Prostate gland (tissue), 2 donors: ENCODE measurements at regions not wholly inside any gene's neighbourhood (a gene's known extent, or its start where the extent isn't known, plus 50 kb on each side); places are given as distances from the start of the nearest gene placed in this dataset.

ENCODE experiments used
- DNase-seq: peaks from one replicate; pipeline ENCODE4 v3.0.0-alpha.2; 2019; ENCODE audit warnings: low spot score
- H3K27ac ChIP-seq, 2 donors: fragments of 200-600 bp; sonication (generic); 2 replicates each; pipeline ENCODE4 v1.5.1; 2017 to 2019
- H3K27me3 ChIP-seq: fragments of 200-600 bp; sonication (generic); replicated peaks from 2 replicates; pipeline ENCODE4 v1.5.1; 2019; ENCODE audit not compliant: insufficient read depth
- H3K36me3 ChIP-seq, 2 donors: fragments of 200-600 bp; sonication (generic); 1 replicate in 1 of 2; 2 replicates in 1 of 2; pipeline versions ENCODE4 v1.5.1 to v1.8.1; 2017 to 2019
- H3K4me1 ChIP-seq: fragments of 200-600 bp; sonication (generic); replicated peaks from 2 replicates; pipeline ENCODE4 v1.5.1; 2019
- H3K4me3 ChIP-seq, 2 donors: fragments of 200-600 bp; sonication (generic); 2 replicates each; pipeline ENCODE4 v1.5.1; 2017 to 2019
- H3K9me3 ChIP-seq: fragments of 200-600 bp; sonication (generic); 2 replicates; pipeline ENCODE4 v1.5.1; 2017
- POLR2A ChIP-seq: fragments of 450-650 bp; IDR thresholded peaks from one replicate; pipeline ENCODE4 v1.6.1; 2016; ENCODE audit warnings: antibody characterized with exemption, mild to moderate bottlenecking
- POLR2AphosphoS5 ChIP-seq: sonication (generic); formaldehyde crosslinking; IDR thresholded peaks from one replicate; pipeline ENCODE4 v1.6.1; 2017; ENCODE audit warnings: antibody characterized with exemption
- WGBS: methylation state at CpG from one replicate; pipeline ENCODE4 v1.1.5; 2018; 5-methylcytosine and 5-hydroxymethylcytosine counted together
- intact Hi-C: fragments of 100-400 bp; cut with DNase I; formaldehyde crosslinking; loops from one replicate; pipeline ENCODE4 v1.14.2; 2022
- TF ChIP-seq, protein P1 (sequence below), 4 experiments: fragments of 200-600 bp in 2 of 4; fragments of 450-650 bp in 2 of 4; sonication (generic) in 2 of 4; IDR thresholded peaks; 1 replicate in 3 of 4; 2 replicates in 1 of 4; pipeline ENCODE4 v1.5.1; 2016 to 2019; ENCODE audit warnings: antibody characterized with exemption in 4 of 4, mild to moderate bottlenecking in 2 of 4, moderate library complexity in 2 of 4

GRCh38 chr11:44467931-44468330 lies 97.5 kb upstream of the CD82 start:
- TF ChIP-seq, protein P1, sequence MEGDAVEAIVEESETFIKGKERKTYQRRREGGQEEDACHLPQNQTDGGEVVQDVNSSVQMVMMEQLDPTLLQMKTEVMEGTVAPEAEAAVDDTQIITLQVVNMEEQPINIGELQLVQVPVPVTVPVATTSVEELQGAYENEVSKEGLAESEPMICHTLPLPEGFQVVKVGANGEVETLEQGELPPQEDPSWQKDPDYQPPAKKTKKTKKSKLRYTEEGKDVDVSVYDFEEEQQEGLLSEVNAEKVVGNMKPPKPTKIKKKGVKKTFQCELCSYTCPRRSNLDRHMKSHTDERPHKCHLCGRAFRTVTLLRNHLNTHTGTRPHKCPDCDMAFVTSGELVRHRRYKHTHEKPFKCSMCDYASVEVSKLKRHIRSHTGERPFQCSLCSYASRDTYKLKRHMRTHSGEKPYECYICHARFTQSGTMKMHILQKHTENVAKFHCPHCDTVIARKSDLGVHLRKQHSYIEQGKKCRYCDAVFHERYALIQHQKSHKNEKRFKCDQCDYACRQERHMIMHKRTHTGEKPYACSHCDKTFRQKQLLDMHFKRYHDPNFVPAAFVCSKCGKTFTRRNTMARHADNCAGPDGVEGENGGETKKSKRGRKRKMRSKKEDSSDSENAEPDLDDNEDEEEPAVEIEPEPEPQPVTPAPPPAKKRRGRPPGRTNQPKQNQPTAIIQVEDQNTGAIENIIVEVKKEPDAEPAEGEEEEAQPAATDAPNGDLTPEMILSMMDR (IDR thresholded peaks at IDR 0.05), result no peak
- TF ChIP-seq POLR2AphosphoS5 (no peak), POLR2A (no peak)
- no peak for DNase-seq
- H3K9me3 ChIP-seq, result no peaks in the 10 kb centered on the region
- no peaks in the 10 kb centered on the region for H3K4me1 ChIP-seq
- WGBS, result 66% methylated on average over 5 of the region's 5 CpGs
- no peak overlapping the region for H3K4me3 ChIP-seq
- intact Hi-C loops, result no loop called here
- no peak overlapping the region for H3K27ac ChIP-seq
- H3K36me3 ChIP-seq, result no peaks in the 10 kb centered on the region
- no peaks in the 10 kb centered on the region for H3K27me3 ChIP-seq

DNA sequence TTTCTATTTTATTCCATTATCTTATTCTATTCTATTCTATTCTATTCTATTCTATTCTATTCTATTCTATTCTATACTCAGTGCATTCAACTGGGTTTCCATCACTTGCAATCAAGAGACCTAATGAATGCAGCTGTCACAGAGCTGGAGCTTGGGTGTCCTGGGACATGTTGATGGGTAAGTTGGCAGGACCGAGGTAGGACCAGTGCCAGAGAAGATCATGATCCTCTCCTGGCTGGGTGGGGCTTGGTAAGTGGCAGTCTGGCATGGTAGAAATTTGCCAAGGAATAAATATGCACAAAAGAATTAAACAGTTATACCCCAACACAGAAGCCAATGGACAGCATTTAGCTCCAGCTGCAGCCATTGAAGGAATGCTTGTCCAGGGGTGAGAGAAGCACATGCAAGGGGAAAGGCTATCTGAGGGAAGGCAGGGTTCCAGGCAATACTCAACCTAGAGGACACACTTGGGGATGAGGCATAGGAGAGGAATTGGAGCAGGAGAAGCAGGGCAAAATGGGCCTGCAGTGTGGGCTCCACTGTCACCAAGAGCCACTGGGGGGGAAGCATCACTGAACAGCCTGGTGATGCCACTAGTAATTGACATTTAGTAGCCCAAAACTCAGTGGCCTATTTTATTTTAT lies 97.0 kb upstream of the CD82 start:
- intact Hi-C loops, result no loop called here
- 88% methylated on average over 1 of the region's 1 CpG for WGBS
- TF ChIP-seq POLR2A (no peak), POLR2AphosphoS5 (no peak)
- TF ChIP-seq, protein P1 (IDR thresholded peaks at IDR 0.05), result no peak
- no peak overlapping the region for H3K27ac ChIP-seq
- no peaks in the 10 kb centered on the region for H3K36me3 ChIP-seq
- no peaks in the 10 kb centered on the region for H3K9me3 ChIP-seq
- H3K27me3 ChIP-seq, result no peaks in the 10 kb centered on the region
- H3K4me3 ChIP-seq, result no peak overlapping the region
- no peak for DNase-seq
- H3K4me1 ChIP-seq, result no peaks in the 10 kb centered on the region

GRCh38 chr11:44469412-44469811 lies 96.1 kb upstream of the CD82 start:
- H3K36me3 ChIP-seq, result no peaks in the 10 kb centered on the region
- TF ChIP-seq POLR2A, result no peak
- TF ChIP-seq, protein P1 (IDR thresholded peaks at IDR 0.05), result no peak
- no peaks in the 10 kb centered on the region for H3K27me3 ChIP-seq
- DNase-seq, result no peak
- WGBS, result 57% methylated on average over 6 of the region's 6 CpGs
- H3K4me1 ChIP-seq, result no peaks in the 10 kb centered on the region
- intact Hi-C loops, result no loop called here
- no peak overlapping the region for H3K4me3 ChIP-seq
- no peaks in the 10 kb centered on the region for H3K9me3 ChIP-seq
- H3K27ac ChIP-seq, result no peak overlapping the region

DNA sequence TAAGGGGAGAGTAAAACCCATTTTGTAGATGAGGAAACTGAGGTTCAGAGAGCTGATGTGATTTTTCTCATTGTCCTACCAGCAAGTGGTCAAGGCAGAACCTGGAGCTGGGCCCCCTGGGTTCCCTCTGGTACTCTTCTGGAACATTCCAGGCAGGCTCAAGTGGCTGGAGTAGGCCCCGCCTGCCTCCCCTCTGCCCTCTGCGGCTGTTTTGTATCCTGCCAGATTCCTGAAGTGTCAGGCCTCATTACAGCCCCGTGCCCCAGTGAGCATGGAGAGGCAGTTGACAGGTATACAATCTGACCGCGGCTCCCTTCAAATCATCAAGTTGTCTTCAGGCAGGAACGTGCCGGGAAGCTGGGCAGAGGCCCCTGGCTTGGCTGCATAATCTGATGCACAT lies 94.6 kb upstream of the CD82 start:
- no peak overlapping the region for H3K4me3 ChIP-seq
- H3K9me3 ChIP-seq, result no peaks in the 10 kb centered on the region
- 27% methylated on average over 7 of the region's 7 CpGs for WGBS
- H3K4me1 ChIP-seq, result no peaks in the 10 kb centered on the region
- DNase-seq, result no peak
- no peaks in the 10 kb centered on the region for H3K27me3 ChIP-seq
- TF ChIP-seq POLR2A, result no peak
- TF ChIP-seq, protein P1 (IDR thresholded peaks at IDR 0.05), result no peak
- no peak for TF ChIP-seq POLR2AphosphoS5
- no peaks in the 10 kb centered on the region for H3K36me3 ChIP-seq
- no peak overlapping the region for H3K27ac ChIP-seq
- intact Hi-C loops, result no loop called here

DNA sequence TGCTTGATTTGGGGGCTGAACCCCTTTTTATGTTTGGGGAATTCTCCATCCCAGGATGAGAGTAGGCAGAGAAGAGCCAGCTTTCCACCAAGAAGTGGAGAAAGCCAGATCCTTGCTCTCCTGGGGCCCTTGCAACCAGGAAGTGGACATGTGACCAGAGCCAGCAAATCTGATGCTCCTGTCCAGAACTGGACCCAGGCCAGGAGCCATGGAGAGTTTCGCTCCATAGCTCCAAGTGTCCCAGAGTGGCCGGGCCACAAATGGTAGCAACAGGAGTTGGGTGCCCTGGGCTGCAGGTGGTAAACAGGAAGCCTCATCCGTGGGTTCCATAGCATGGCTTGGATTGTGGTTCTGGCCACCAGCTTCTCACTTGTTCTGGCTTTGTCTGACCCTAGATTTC lies 93.9 kb upstream of the CD82 start:
- WGBS, result 92% methylated on average over 3 of the region's 3 CpGs
- no peaks in the 10 kb centered on the region for H3K9me3 ChIP-seq
- TF ChIP-seq POLR2AphosphoS5, result no peak
- TF ChIP-seq, protein P1 (IDR thresholded peaks at IDR 0.05), result no peak
- TF ChIP-seq POLR2A, result no peak
- intact Hi-C loops, result no loop called here
- no peak overlapping the region for H3K27ac ChIP-seq
- no peak for DNase-seq
- no peaks in the 10 kb centered on the region for H3K36me3 ChIP-seq
- H3K27me3 ChIP-seq, result no peaks in the 10 kb centered on the region
- no peaks in the 10 kb centered on the region for H3K4me1 ChIP-seq
- H3K4me3 ChIP-seq, result no peak overlapping the region
